ENCODE measurements at regions not wholly inside any gene's neighbourhood (a gene's known extent, or its start where the extent isn't known, plus 50 kb on each side); places are given as distances from the start of the nearest gene placed in this dataset.

DNA sequence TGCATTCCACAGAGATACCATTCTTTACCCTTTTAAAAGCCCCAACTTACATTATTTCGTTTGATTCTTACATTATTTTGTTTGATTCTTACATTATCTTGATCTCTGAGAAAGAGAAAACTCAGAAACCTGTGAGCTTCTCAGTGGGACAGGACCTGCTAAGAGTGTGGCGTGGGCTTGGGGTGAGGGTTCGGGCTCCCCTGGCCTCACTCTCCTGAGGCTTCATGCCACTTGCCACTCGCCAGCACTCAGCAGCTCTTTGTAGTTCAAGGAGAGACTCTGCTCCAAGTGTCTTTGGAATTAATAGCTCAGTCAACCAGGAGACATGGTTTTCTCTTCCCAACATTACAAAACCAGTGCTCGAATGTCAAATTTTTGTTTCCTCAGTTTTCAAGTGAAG lies 132.4 kb upstream of the RGS17 start:
- DNase-seq (ENCODE audit: low read depth): no peak

DNA sequence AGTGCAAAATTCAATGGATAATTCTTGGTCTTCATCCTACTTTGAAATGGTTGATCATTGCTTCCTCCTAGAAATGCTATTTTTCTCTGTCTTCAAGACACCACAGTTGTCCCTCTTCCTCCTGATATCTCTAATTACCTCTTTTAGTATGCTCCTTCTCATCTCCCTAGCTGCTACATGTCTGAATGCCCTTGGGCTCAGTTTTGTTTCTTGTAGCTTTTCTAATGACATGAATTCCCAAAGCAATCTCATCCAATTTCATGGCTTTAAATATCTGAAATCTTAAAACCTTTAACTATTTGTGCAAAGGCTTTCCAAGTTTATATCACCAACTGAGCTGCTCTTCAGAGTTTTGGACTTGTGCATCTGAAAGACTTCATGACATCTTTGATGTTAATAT lies 120.2 kb upstream of the RGS17 start:
- no peak for DNase-seq (ENCODE audit: low read depth)

DNA sequence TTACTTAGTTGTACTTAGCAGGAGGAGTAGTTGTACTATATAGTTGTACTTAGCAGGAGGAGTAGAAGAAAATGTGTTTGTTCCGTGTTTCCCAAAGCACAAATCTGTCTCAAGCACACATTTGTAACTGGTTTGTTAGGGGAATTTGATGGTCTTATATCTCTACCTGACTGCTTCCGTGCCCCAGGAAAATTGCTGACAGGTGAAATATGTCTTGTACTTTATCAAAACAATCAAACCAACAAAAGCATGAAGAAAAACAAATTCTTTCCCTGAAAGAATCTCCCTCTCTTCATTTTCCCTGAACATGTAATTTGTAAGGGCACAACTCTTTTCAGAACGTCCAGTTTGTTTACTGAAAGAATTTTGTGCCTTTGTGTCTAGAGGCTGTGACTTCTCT lies 106.6 kb upstream of the RGS17 start:
- no peak for DNase-seq (ENCODE audit: low read depth)

DNA sequence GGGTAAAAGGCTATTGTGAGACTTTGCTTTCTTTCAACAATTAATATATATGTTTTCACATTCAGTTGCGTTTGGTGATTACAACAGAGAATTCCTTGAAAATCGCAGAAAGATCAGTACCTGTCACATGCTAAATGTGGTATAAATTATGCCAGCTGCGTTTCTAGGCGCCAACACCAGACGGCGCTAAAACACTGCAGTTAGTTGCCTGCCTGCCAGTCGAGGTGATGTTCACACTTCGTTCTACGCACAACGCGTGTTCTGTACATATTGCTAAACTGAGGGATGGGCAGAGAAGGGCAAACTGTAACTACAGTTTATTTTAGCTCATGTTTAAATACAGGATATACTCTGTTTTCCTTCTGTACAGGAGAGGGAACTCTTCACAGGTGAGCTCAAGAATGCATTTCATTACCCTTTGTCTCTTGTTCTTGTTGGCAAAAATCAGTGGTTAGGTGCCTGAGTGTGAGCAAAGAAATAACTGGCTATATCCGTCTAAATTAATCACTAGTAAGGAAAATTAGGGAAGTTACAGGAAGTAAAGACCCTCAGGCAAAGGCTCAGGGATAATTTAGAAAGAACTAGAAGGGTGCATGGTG lies 100.1 kb upstream of the RGS17 start:
- DNase-seq (ENCODE audit: low read depth): peak; percentile 29

DNA sequence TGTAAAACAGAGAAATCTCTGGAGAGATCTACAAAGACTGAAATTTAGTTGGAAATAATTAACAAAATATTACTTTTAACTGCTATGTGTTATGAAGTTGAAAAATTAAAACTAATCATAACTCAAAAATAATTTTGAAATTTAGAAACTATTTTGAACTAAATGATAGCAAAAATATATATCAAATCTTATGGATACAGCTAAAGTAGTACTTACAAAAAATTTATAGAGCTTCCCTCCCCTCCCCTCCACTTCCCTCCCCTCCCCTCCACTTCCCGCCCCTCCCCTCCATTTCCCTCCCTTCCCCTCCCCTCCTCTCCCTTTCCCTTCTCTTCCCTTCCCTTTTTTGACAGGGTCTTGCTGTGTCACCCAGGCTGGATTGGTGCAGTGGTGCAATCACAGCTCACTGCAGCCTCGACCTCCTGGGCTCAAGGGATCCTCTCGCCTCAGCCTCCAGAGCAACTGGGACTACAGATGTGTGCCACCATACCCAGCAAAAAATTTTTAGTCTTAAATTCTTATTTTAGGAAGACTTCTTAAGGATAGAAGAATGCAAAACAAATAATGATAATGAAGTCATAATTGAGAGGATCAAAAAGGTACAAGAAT lies 87.2 kb upstream of the RGS17 start:
- DNase-seq (ENCODE audit: low read depth): no peak

DNA sequence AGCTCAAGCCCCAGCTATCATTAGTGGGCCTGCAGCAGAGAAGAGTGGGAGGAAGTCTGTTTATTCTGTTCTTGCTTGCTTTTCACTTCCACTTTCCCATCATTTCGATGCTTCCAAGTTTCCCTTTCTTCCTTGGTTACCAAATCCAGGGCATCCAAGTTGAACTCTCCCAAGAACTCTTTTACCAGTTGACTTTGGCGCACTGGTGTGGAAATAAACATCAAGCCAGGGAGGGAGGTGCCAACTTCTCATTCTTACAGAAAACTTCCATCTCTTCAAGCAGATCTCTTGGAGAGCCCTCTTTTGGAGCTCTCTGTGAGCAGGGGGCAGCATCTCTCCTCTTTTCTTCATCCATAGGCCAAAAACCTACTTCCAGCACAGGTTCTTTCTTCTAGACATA lies 85.7 kb upstream of the RGS17 start:
- no peak for DNase-seq (ENCODE audit: low read depth)

DNA sequence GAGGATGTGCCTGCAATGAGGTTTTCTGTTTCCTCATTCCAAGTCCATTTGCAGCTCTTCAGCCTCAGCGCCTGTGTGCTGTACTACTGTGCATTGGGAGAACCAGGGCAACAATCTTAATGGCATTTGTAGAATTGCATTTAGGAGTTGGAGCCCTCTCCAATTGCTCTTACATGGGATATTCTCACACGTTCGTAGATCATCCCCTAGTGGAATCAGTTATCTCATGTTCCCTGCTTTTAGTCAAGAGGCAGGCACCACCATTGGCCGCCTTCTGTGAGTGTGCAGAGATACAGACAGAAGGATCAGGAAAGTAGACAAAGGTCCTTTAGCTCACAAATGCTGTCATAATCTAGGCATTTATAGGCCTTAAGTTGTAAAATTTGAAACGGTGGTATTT lies 84.2 kb upstream of the RGS17 start:
- peak; percentile 7 for DNase-seq (ENCODE audit: low read depth)

DNA sequence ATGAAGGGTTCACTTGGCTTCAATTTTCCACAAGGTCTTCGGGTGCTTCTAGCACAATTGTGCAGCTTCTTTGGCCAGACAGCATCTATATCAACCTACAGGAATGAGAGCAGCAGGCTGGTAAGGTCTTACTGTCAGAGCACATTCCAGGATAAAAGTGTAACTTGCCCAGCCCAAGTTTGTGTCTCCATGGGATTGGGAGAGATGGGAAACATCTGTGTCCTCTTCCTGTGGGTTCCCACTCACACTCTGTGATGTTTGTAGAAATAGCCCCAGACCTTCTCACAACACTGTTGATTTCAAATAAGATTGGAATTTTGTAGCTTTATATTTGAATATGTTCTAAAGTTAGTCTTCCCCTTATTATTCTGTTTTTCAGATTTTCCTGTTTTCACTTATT lies 83.4 kb upstream of the RGS17 start:
- DNase-seq (ENCODE audit: low read depth): no peak

DNA sequence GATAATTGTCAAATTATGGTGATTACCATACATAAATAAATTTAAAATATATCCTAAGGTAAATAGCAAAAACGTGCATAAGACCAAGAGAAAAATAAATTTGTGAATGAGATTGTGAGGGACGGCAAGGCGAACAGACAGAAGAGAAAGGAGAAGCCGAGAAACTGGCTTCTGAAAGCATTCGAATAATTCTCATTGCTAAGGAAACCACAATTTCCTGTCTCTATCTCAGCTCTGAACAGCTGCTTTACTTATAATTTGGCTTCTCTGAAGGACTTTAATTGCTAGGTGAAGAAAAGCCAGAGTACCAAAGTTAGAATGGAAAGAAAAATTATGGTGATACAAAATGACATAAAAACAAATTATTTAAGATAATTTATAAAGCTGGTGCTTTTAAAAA lies 79.0 kb upstream of the RGS17 start:
- DNase-seq (ENCODE audit: low read depth): peak; percentile 28

DNA sequence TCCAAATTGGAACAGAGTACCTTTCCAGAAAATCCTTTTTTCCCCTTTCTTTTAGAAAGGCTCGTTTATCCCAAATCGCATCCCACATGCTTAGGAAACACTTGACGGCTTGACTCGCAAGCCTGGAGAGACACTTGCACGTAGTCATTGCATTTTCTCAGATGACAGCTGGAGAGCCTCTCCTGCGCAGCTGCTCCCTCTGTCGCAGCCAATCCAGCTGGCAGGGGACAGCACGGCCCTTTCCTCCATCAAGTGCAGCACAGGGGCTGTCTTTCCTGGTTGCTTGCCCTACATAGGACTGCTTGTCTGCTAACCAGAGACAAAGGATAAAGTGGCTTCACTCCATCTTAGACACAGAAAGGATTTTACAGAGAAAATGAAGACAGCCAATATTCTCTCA lies 77.6 kb upstream of the RGS17 start:
- DNase-seq (ENCODE audit: low read depth): no peak

DNA sequence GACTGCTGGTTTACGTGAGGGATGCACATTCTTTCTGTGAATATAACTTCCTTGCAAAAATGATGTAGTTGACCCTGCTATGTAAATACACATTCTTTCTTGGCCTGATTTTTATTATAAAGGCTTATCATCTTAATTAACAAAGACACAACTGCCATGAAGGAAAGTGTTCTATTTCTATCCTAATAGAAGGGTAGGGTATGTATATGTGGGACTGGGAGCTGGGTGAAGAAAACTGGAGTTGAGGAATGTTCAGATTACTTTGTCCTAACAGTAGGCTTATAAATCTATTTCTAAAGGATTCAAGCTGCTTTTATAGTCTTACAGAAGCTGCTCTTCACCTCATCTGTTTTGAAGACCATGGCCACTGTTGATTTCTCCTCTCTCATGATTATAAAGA lies 76.5 kb upstream of the RGS17 start:
- DNase-seq (ENCODE audit: low read depth): no peak

DNA sequence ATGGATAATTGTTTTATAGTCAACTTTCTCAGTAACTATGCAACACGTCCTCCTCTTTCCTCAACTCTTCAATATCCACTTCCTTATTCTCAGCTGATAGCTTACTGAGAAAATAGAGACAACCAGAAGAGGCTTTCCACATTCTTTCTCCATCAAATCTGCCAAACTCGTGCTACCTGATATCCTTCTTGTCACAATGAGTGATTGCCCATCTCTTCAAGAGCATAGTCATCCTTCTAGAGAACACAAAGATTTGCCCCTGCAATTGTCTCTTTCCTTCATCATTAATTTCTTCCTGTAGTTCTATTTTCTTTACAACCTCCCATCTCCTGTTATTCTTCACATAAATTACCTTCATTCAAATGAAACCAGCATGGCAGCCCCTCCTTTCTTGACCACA lies 75.9 kb upstream of the RGS17 start:
- DNase-seq (ENCODE audit: low read depth): no peak

DNA sequence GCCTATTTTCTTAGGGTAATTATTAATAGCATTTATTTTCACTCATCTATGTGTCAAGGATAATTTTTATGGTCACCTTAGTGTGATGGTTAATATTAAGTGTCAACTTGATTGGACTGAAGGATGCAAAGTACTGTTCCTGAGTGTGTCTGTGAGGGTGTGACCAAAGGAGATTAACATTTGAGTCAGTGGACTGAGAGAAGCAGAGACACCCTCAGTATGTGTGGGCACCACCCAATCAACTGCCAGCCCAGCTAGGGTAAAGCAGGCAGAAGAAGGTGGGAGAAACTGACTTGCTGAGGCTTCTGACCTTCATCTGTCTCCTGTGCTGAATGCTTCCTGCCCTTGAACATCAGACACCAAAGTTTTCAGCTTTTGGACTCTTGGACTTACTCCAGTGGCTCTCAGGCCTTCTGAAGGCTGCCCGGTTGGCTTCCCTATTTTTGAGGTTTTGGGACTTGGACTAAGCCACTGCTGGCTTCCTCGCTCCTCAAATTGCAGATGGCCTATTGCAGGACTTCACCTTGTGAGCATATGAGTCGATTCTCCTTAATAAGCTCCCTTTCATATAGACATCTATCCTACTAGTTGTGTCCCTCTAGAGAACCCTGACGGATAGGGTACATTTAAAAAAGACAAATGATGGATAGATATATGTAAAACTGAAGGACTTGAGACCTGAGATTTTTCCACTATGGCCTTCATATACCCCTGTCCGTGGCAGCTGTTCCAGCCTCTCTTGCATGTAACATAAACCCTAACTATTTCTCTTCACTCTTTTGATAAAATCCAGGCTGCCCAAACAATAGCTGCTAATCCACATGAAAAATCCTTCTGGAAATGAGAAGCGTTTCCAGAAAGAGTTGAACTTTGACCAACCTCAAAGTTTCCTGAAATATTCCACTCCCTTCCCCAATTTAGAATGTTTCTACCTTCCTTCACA lies 62.1 kb upstream of the RGS17 start:
- DNase-seq (ENCODE audit: low read depth): no peak

DNA sequence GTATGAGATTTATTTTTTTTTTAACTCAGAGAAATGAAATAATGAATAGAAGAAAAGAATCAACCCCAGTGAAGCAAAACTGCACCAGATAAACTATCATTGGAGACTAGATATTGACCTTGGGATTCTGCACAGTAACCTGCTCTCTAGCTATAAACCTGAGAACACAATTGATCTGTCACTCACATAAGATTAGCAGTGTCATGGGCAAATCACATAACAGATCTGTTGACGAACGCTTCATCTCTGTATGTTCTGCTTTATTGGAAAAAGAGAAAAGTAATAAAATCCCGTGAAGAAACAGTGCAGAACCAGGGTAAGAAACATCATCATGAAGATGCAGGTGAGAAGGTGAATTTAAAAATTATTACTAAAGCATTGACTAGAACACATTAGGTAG lies 52.8 kb upstream of the RGS17 start:
- DNase-seq (ENCODE audit: low read depth): no peak

Data from M059J (cell line).